GM12892 (cell line): ENCODE measurements at regions not wholly inside any gene's neighbourhood (a gene's known extent, or its start where the extent isn't known, plus 50 kb on each side); places are given as distances from the start of the nearest gene placed in this dataset.

Experiments
- POLR2A ChIP-seq: IDR thresholded peaks from 2 replicates; pipeline ENCODE4 v1.6.1; 2011; ENCODE audit warnings: low read depth, low read length, control low read depth
- TAF1 ChIP-seq: IDR thresholded peaks from 2 replicates; pipeline ENCODE4 v1.6.1; 2011; ENCODE audit warnings: low read depth, mild to moderate bottlenecking, control low read depth, low read length, borderline replicate concordance

DNA sequence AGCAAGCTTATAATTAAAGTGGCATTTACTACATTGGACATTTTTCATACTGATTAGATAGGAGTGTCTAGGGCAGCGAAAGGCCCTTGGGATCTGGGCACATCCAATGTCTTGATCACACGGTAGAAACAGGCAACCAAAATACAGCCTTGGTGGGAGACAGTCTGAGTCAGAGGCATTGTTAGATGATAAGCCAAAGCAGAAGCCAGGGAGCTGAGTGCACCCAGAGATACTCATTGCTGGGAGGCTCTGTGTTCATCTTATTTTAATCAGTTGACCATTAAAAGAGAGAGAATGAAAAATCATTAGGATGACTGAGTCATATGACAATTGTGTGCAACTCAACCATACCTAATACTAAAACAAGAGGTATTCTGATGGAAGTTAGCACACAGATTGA, 109.5 kb downstream of the LCA5 start:
- TF ChIP-seq POLR2A (no peak), TAF1 (no peak)
